ENCODE measurements at regions not wholly inside any gene's neighbourhood (a gene's known extent, or its start where the extent isn't known, plus 50 kb on each side); places are given as distances from the start of the nearest gene placed in this dataset.

DNA sequence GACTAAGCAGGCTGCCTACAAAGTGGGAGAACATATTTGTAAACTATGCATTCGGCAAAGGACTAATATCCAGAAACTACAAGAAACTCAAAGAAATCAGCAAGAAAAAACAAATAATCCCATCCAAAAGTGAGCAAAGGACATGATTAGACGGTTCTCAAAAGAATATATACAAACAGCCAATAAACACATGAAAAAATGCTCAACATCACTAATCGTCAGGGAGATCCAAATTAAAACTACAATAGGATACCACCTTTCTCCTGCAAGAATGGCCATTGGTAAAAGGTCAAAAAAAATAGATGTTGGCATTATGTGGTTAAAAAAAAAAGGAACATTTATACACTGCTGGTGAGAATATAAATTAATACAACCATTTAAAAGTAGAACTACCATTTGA is 259.6 kb upstream of the SLITRK3 start:
- H3K9me3 ChIP-seq (ENCODE audit: insufficient read depth, low read length): no peaks in the 10 kb centered on the region
- H3K36me3 ChIP-seq (replicated peaks; ENCODE audit: low read depth, low read length): no peaks in the 10 kb centered on the region
- H3K4me2 ChIP-seq (ENCODE audit: low read length): no peak overlapping the region
- no peak overlapping the region for H3K9ac ChIP-seq (ENCODE audit: low read length)
- no peak overlapping the region for H3K27ac ChIP-seq (ENCODE audit: low read length)
- no peak overlapping the region for H3K4me3 ChIP-seq (ENCODE audit: low read length)
- H3K4me1 ChIP-seq (ENCODE audit: low read length): no peaks in the 10 kb centered on the region
- no peak overlapping the region for H2AFZ ChIP-seq (ENCODE audit: low read depth, low read length)
- H3K79me2 ChIP-seq (ENCODE audit: low read length): no peaks in the 10 kb centered on the region
- no peaks in the 10 kb centered on the region for H3K27me3 ChIP-seq (ENCODE audit: low read depth, low read length)
- no peaks in the 10 kb centered on the region for H4K20me1 ChIP-seq (ENCODE audit: insufficient read depth, low read length)
- TF ChIP-seq CTCF (IDR thresholded peaks at IDR 0.05; ENCODE audit: low read depth, low read length) (no peak), EZH2phosphoT487 (IDR thresholded peaks at IDR 0.05; ENCODE audit: low read depth) (no peak)

DNA sequence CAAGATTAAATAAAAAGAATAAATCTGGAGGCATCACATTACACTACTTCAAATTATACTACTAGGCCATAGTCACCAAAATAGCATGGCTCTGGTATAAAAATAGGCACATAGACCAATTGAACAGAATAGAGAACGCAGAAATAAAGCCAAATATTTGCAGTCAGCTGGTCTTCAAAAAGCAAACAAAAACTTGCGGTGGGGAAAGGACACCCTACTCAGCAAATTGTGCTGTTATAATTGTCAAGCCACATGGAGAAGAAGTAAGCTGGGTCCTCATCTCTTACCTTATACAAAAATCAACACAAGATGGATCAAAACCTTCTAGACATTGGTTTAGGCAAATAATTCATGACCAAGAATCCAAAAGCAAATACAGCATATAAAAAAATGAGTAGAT is 259.2 kb upstream of the SLITRK3 start:
- H2AFZ ChIP-seq (ENCODE audit: low read depth, low read length): no peak overlapping the region
- no peaks in the 10 kb centered on the region for H3K4me1 ChIP-seq (ENCODE audit: low read length)

GRCh38 chr3:165451371-165452070 is 255.3 kb upstream of the SLITRK3 start:
- H3K27ac ChIP-seq (ENCODE audit: low read length): no peak overlapping the region
- no peaks in the 10 kb centered on the region for H4K20me1 ChIP-seq (ENCODE audit: insufficient read depth, low read length)
- H3K27me3 ChIP-seq (ENCODE audit: low read depth, low read length): no peaks in the 10 kb centered on the region
- H3K79me2 ChIP-seq (ENCODE audit: low read length): no peaks in the 10 kb centered on the region
- H3K4me2 ChIP-seq (ENCODE audit: low read length): no peak overlapping the region
- H2AFZ ChIP-seq (ENCODE audit: low read depth, low read length): no peak overlapping the region
- H3K4me1 ChIP-seq (ENCODE audit: low read length): no peaks in the 10 kb centered on the region
- H3K9ac ChIP-seq (ENCODE audit: low read length): no peak overlapping the region
- TF ChIP-seq CTCF (IDR thresholded peaks at IDR 0.05; ENCODE audit: low read depth, low read length) (no peak), EZH2phosphoT487 (IDR thresholded peaks at IDR 0.05; ENCODE audit: low read depth) (no peak)
- no peaks in the 10 kb centered on the region for H3K36me3 ChIP-seq (replicated peaks; ENCODE audit: low read depth, low read length)
- no peak overlapping the region for H3K4me3 ChIP-seq (ENCODE audit: low read length)
- no peaks in the 10 kb centered on the region for H3K9me3 ChIP-seq (ENCODE audit: insufficient read depth, low read length)

More for the DNA sequence above, 259.2 kb upstream of the SLITRK3 start:
- H3K9ac ChIP-seq (ENCODE audit: low read length): no peak overlapping the region
- H3K4me3 ChIP-seq (ENCODE audit: low read length): no peak overlapping the region
- H4K20me1 ChIP-seq (ENCODE audit: insufficient read depth, low read length): no peaks in the 10 kb centered on the region
- no peak overlapping the region for H3K27ac ChIP-seq (ENCODE audit: low read length)
- H3K79me2 ChIP-seq (ENCODE audit: low read length): no peaks in the 10 kb centered on the region
- no peak for TF ChIP-seq EZH2phosphoT487 (IDR thresholded peaks at IDR 0.05; ENCODE audit: low read depth)
- no peak for TF ChIP-seq CTCF (IDR thresholded peaks at IDR 0.05; ENCODE audit: low read depth, low read length)
- no peaks in the 10 kb centered on the region for H3K9me3 ChIP-seq (ENCODE audit: insufficient read depth, low read length)
- no peaks in the 10 kb centered on the region for H3K27me3 ChIP-seq (ENCODE audit: low read depth, low read length)
- no peak overlapping the region for H3K4me2 ChIP-seq (ENCODE audit: low read length)
- no peaks in the 10 kb centered on the region for H3K36me3 ChIP-seq (replicated peaks; ENCODE audit: low read depth, low read length)

- H3K27me3 ChIP-seq (ENCODE audit: low read depth, low read length): no peaks in the 10 kb centered on the region
- no peaks in the 10 kb centered on the region for H4K20me1 ChIP-seq (ENCODE audit: insufficient read depth, low read length)
- no peak overlapping the region for H2AFZ ChIP-seq (ENCODE audit: low read depth, low read length)
- no peaks in the 10 kb centered on the region for H3K79me2 ChIP-seq (ENCODE audit: low read length)
- TF ChIP-seq EZH2phosphoT487 (IDR thresholded peaks at IDR 0.05; ENCODE audit: low read depth): no peak
- TF ChIP-seq CTCF (IDR thresholded peaks at IDR 0.05; ENCODE audit: low read depth, low read length): no peak
- H3K36me3 ChIP-seq (replicated peaks; ENCODE audit: low read depth, low read length): no peaks in the 10 kb centered on the region
- H3K27ac ChIP-seq (ENCODE audit: low read length): no peak overlapping the region
- H3K4me3 ChIP-seq (ENCODE audit: low read length): no peak overlapping the region
- no peak overlapping the region for H3K9ac ChIP-seq (ENCODE audit: low read length)
- H3K4me1 ChIP-seq (ENCODE audit: low read length): no peaks in the 10 kb centered on the region
- H3K9me3 ChIP-seq (ENCODE audit: insufficient read depth, low read length): no peaks in the 10 kb centered on the region
- H3K4me2 ChIP-seq (ENCODE audit: low read length): no peak overlapping the region
These were observed 250.4 kb upstream of the SLITRK3 start for GRCh38 chr3:165446555-165446954.

Measured in OCI-LY3 (cell line).